GM18499 (cell line): ENCODE measurements at regions not wholly inside any gene's neighbourhood (a gene's known extent, or its start where the extent isn't known, plus 50 kb on each side); places are given as distances from the start of the nearest gene placed in this dataset.
"Not testable (repeated sequence)": the region's sequence is repeated elsewhere in the genome, so short reads cannot be mapped to it uniquely, and the experiment has no call there.

Experiments used
- ATAC-seq: cut with Tn5 transposase; IDR thresholded peaks from one replicate; pipeline ENCODE4 v1.9.1; 2021; ENCODE audit warnings: moderate number of reproducible peaks; ENCODE audit not compliant: insufficient read depth, unreplicated experiment

DNA sequence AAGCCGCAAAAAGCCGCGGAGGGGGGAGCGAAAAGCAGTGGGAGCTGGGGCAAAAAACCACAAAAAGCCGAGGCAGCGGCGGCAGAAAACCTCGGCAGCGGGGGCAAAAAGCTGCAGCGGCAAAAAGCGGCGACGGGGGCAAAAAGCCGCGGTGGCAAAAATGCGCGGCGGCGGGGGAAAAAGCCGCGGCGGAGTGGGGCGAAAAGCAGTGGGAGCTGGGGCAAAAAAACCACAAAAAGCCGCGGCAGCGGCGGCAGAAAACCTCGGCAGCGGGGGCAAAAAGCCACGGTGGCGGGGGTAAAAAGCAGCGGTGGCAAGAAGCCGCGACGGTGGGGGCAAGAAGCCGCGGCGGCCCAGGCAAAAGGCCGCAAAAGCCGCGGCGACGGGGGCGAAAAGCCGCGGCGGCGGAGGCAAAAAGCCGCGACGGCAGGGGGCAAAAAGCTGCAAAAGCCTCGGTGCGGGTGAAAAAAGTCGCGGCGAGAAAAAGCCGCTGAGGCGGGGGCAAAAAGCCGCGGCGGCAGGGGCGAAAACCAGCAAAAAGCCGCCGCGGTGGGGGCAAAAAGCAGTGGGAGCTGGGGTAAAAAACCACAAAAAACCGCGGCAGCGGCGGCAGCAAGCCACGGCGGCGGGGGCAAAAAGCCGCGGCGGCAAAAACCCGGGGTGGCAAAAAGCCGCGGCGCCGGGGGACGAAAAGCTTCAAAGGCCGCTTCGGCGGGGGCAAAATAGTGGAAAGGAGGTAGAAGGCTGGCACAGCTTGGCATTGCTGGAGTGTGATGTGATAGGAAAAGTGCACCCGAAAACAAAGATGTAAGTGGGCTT lies 135.9 kb downstream of the ZNF92 start:
- no peak for ATAC-seq

GRCh38 chr7:65510187-65510538 lies 136.5 kb downstream of the ZNF92 start:
- not testable (repeated sequence) for ATAC-seq

- not testable (repeated sequence) for ATAC-seq
Observed at GRCh38 chr7:65519751-65520150, 146.1 kb downstream of the ZNF92 start.

GRCh38 chr7:65545465-65546161 lies 172.0 kb downstream of the ZNF92 start:
- not testable (repeated sequence) for ATAC-seq

DNA sequence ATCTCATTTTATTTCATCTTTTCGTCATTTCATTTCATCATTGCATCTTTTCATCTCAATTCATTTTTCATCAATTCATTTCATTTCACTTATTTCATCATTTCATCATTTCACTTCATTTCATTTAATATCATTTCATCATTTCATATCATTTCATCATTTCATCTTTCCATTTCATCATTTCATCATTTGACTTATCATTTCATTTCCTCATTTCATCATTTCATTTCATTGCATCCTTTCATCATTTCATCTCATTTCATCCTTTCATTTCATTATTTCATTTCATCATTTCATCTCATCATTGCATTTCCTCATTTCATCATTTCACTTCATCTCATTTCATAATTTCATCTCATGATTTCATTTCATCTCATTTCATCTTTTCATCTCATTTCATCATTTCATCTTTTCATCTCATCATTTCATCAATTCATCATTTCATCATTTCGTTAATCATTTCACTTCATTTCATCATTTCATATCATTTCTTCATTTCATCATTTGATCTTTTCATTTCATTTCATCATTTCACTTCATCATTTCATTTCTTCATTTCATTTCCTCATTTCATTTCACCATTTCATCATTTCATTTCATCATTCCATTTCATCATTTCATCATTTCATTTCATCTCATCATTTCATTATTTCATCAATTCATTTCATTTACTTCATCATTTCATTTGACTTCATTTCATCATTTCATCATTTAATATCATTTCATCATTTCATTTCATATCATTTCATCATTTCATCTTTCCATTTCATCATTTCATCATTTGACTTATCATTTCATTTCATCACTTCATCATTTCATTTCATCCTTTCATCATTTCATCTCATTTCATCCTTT lies 176.2 kb downstream of the ZNF92 start:
- not testable (repeated sequence) for ATAC-seq

DNA sequence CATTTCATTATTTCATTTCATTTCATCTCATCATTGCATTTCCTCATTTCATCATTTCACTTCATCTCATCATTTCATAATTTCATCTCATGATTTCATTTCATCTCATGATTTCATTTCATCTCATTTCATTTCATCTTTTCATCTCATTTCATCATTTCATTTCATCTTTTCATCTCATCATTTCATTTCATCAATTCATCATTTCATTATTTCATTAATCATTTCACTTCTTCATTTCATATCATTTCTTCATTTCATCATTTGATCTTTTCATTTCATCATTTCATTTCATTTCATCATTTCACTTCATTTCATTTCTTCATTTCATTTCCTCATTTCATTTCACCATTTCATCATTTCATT lies 176.8 kb downstream of the ZNF92 start:
- ATAC-seq, result not testable (repeated sequence)

DNA sequence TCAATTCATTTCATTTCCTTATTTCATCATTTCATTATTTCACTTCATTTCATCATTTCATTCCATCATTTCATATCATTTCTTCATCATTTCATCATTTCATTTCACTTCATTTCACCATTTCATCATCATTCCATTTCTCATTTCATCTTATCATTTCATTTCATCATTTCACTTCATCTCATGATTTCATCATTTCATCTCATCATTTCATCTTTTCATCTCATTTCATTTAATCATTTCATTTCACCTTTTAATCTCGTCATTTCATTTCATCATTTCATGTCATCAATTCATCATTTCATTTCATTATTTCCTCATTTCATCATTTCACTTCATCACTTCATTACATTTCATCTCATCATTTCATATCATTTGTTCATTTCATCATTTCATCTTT lies 177.4 kb downstream of the ZNF92 start:
- ATAC-seq, result not testable (repeated sequence)

- not testable (repeated sequence) for ATAC-seq
Observed at GRCh38 chr7:65554553-65555476, 181.2 kb downstream of the ZNF92 start.

DNA sequence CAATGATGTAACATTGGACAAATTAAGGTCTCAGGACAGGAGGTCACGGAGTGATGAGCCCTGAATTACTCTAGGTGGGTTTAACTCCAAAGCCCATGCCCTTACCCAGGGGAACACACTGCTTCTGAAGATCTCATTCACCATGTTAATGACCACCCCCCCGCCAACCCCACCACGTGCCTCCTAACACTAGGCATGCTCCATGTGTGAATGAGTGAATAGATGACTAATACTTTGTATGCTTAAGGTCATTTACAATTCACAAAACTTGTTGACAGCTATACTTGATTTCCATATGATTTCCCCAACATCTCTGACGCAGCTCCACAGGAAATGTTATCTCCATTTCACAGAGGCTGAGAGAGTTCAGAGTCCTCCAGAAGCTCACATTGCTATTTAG lies 184.9 kb downstream of the ZNF92 start:
- ATAC-seq, result not testable (repeated sequence)

DNA sequence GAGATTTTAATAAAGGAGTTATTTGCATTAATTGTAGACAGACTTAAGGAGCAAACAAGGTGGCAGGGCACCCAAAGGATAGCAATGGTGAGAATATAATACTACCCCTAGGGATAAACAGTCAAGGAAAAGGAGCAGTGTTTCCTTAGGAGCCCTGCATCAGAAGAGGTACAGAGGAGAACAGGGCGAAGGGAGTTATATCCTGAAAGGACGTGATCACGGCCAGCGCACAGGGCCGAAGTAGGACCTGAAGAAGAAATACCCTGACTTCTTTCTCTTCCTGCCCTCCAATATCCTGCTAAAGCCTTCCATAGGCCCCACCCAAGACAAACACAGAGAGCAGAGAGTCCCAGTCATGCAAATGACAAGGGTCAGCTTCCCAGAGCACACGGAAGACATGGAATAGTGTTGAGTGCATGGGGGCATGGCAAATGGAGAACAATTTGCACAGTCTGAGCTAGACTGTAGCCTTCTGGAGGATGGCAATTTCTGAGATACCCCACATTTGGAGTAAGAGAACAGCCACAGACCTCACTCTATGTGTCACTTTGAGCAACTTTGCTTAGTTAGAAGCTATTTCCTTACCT lies 188.2 kb downstream of the ZNF92 start:
- not testable (repeated sequence) for ATAC-seq

GRCh38 chr7:65562522-65562921 lies 188.9 kb downstream of the ZNF92 start:
- peak; percentile 62 for ATAC-seq

- ATAC-seq, result not testable (repeated sequence)
Observed at GRCh38 chr7:65563333-65563732, 189.7 kb downstream of the ZNF92 start.

GRCh38 chr7:65568226-65568625 lies 194.6 kb downstream of the ZNF92 start:
- ATAC-seq, result not testable (repeated sequence)

- not testable (repeated sequence) for ATAC-seq
Observed at GRCh38 chr7:65570990-65571389, 197.3 kb downstream of the ZNF92 start.

DNA sequence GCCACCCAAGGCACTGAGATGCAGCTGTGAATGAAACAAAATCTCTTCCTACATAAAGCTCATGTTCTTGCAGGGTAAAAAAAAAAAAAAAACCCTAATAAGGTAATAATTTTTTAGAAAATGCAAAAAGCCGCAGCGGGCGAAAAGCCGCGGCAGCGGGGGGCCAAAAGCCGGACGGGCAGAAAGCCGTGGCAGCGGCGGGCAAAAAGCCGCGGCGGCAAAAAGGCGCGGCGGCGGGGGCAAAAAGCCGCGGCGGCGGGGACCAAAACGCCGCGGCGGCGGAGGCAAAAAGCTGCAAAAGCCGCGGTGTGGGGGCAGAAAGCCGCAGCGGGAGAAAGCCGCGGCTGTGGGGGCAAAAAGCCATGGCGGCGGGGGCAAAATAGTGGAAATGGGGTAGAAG lies 198.9 kb downstream of the ZNF92 start:
- not testable (repeated sequence) for ATAC-seq

DNA sequence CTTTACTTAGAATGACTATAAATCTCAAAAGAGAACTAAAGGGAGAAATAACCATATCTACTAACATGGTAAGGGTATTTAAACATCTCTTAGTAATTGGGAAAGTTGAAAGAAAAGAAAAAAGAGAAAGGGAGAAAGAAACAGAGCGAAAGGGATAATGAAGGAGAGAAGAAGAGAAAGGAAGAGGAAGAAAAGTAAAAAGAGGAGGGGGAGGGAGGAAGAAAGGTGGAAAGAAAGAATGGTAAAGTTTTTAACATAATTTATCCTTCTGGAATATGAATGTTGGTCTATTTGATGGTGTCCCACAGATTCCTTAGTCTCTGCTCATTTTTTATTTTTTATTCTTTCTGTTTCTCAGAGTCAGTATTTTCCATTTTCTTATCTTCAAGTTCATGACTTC lies 202.7 kb downstream of the ZNF92 start:
- ATAC-seq, result not testable (repeated sequence)

DNA sequence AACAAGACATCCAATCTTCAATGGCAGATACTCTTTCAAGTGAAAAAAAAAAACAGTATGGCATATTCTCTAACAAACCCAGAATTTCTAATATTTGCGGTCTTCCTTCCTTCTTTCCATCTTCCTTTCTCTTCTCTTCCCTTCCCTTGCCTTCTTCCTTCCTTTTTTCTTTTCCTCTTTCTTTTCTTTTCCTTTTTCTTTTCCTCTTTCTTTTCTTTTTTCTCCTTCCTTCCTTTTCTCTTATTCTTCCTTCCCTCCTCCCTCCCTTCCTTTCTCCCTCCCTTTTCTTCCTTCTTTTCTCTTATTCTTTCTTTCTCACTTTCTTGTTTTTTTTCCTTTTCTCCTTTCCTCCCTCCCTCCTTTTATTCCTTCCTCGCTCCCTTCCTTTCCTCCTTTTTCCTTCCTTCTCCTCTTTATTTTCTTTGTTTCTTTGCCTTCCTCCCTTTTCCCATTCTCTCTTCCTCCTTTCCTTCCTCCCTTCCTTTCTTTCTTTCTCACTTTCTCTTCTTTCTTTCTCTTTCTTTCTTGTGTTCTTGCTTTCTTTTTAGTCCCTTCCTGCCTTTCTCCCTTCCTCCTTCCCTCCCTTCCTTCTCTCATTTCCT lies 209.0 kb downstream of the ZNF92 start:
- not testable (repeated sequence) for ATAC-seq

DNA sequence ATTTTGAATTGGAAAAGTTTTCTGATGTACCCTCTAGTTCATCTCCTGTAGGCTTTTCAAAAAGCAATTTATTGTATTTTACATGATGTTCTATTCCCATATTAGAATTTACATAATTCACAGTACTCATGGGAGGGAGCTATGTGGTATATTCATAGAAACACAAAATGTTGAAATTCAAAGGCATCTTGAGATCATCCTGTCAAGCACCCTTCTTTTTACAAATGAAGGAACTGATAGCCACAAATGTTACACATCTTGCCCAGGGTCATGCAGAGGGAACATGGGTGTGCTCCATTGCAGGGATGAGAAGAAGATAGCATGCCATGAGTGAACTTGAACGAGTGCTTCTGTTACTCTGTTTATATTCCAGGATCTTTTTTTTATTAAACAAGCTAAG lies 228.8 kb downstream of the ZNF92 start:
- ATAC-seq, result not testable (repeated sequence)

- no peak for ATAC-seq
Observed at GRCh38 chr7:65609131-65609530, 235.5 kb downstream of the ZNF92 start.
